ENCODE measurements at regions not wholly inside any gene's neighbourhood (a gene's known extent, or its start where the extent isn't known, plus 50 kb on each side); places are given as distances from the start of the nearest gene placed in this dataset.
A peak's percentile ranks its signal among the peaks of the same experiment; 100 is the strongest.

DNA sequence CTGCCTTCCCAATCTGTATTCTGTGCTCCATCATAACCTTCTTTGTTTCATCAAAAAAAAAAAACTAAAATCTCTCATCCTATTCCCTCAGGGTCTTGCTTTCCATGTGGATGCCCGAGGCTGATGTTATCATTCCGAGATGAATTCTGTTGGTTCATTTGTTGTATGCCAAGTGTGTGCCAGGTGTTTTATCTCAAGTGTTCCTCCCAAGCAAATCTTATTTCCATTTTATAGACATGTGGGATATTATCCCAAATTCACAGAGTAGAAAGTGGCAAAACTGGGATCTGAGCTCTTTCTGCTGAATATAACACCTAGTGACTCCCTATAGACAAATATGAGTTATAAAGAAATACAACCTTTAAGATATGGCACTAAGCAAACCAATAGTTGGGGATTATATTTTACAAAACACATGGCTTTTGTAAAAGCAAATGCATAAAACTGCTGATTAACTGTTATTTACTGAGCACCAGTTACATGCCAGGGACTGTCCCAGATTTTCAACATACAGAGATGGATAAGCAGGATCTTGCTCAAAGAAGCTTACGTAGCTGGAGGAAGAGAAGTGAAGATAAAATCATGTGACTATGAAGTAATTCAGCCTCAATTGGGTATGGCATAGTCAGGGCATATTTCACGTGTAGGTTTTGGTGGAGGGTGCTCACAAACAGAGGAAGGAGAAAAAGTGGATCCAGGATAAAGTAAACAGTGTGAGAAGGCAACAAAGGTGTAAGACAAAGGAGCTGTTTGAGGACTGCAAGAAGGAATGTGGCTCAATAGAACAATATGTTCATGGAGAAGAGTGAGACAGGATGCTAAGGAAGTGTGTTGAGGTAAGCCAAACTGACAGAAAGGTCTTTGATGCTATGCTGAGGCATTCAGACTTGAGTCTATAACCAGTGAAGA is 143.3 kb upstream of the ADAMTSL1 start:
- Histone ChIP-seq H3K4me2 (ENCODE audit: low read length) (no peak overlapping the region), H3K27me3 (ENCODE audit: insufficient read depth, low read length) (no peaks in the 10 kb centered on the region), H3K9ac (ENCODE audit: low read length) (no peak overlapping the region), H3K36me3 (ENCODE audit: insufficient read depth, low read length) (no peaks in the 10 kb centered on the region), H4K20me1 (ENCODE audit: insufficient read depth, low read length) (no peaks in the 10 kb centered on the region), H3K27ac (ENCODE audit: low read depth, low read length) (no peak overlapping the region), H3K9me3 (ENCODE audit: insufficient read depth, low read depth, low read length) (no peaks in the 10 kb centered on the region), H2AFZ (ENCODE audit: low read depth, low read length) (no peak overlapping the region), H3K4me1 (ENCODE audit: insufficient read depth, low read length) (peaks cover 3% of the 10 kb centered on the region), H3K79me2 (ENCODE audit: insufficient read depth, low read length) (no peaks in the 10 kb centered on the region), H3K4me3 (ENCODE audit: insufficient read depth, low read depth, low read length) (no peak overlapping the region)
- TF ChIP-seq, protein P1, sequence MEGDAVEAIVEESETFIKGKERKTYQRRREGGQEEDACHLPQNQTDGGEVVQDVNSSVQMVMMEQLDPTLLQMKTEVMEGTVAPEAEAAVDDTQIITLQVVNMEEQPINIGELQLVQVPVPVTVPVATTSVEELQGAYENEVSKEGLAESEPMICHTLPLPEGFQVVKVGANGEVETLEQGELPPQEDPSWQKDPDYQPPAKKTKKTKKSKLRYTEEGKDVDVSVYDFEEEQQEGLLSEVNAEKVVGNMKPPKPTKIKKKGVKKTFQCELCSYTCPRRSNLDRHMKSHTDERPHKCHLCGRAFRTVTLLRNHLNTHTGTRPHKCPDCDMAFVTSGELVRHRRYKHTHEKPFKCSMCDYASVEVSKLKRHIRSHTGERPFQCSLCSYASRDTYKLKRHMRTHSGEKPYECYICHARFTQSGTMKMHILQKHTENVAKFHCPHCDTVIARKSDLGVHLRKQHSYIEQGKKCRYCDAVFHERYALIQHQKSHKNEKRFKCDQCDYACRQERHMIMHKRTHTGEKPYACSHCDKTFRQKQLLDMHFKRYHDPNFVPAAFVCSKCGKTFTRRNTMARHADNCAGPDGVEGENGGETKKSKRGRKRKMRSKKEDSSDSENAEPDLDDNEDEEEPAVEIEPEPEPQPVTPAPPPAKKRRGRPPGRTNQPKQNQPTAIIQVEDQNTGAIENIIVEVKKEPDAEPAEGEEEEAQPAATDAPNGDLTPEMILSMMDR (IDR thresholded peaks at IDR 0.05; ENCODE audit: insufficient read depth, low read depth, low read length): no peak
- no peak for TF ChIP-seq EZH2 (IDR thresholded peaks at IDR 0.05; ENCODE audit: insufficient read depth, low read length)
- peaks cover 4% of the 10 kb centered on the region for H3K9me3 Mint-ChIP-seq (ENCODE audit: unreplicated experiment)
- no peak for DNase-seq (ENCODE audit: low read depth)
- no peaks in the 10 kb centered on the region for H3K27me3 Mint-ChIP-seq (ENCODE audit: low read depth, unreplicated experiment)
- no peak overlapping the region for H3K4me3 Mint-ChIP-seq (ENCODE audit: unreplicated experiment)
- H3K36me3 Mint-ChIP-seq (ENCODE audit: low read depth, unreplicated experiment): no peaks in the 10 kb centered on the region
- peaks cover 3% of the 10 kb centered on the region for H3K4me1 Mint-ChIP-seq (ENCODE audit: low read depth, unreplicated experiment)
- H3K27ac Mint-ChIP-seq (ENCODE audit: unreplicated experiment): no peak overlapping the region
- no peak for FAIRE-seq

DNA sequence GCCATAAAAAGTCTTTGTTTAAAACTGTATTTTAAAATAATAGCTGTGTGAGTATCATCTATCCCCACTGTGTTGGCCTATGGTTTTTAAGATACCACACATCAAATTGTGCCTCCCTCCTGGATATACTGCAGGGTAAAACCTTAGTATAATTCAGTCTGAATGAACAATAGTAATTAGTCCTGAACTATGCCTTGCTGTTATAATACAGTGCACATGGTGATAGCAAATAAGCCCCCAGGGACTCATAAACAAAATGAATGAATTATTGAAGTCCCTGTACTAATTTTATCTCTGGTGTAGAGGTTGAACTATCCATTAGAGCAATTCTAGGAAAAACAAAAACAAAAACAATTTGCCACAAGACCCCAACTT is 142.7 kb upstream of the ADAMTSL1 start:
- Histone ChIP-seq H3K36me3 (ENCODE audit: insufficient read depth, low read length) (no peaks in the 10 kb centered on the region), H2AFZ (ENCODE audit: low read depth, low read length) (no peak overlapping the region), H4K20me1 (ENCODE audit: insufficient read depth, low read length) (no peaks in the 10 kb centered on the region), H3K4me3 (ENCODE audit: insufficient read depth, low read depth, low read length) (no peak overlapping the region), H3K9me3 (ENCODE audit: insufficient read depth, low read depth, low read length) (no peaks in the 10 kb centered on the region), H3K4me1 (ENCODE audit: insufficient read depth, low read length) (peaks cover 3% of the 10 kb centered on the region), H3K4me2 (ENCODE audit: low read length) (no peak overlapping the region), H3K79me2 (ENCODE audit: insufficient read depth, low read length) (no peaks in the 10 kb centered on the region), H3K27me3 (ENCODE audit: insufficient read depth, low read length) (no peaks in the 10 kb centered on the region), H3K27ac (ENCODE audit: low read depth, low read length) (no peak overlapping the region), H3K9ac (ENCODE audit: low read length) (no peak overlapping the region)
- DNase-seq (ENCODE audit: low read depth) (no peak), FAIRE-seq (no peak)
- TF ChIP-seq, protein P1 (IDR thresholded peaks at IDR 0.05; ENCODE audit: insufficient read depth, low read depth, low read length): no peak
- no peak for TF ChIP-seq EZH2 (IDR thresholded peaks at IDR 0.05; ENCODE audit: insufficient read depth, low read length)
- Mint-ChIP-seq H3K36me3 (ENCODE audit: low read depth, unreplicated experiment) (no peaks in the 10 kb centered on the region), H3K4me3 (ENCODE audit: unreplicated experiment) (no peak overlapping the region), H3K4me1 (ENCODE audit: low read depth, unreplicated experiment) (peaks cover 3% of the 10 kb centered on the region), H3K27ac (ENCODE audit: unreplicated experiment) (no peak overlapping the region), H3K27me3 (ENCODE audit: low read depth, unreplicated experiment) (no peaks in the 10 kb centered on the region), H3K9me3 (ENCODE audit: unreplicated experiment) (no peaks in the 10 kb centered on the region)

- Histone ChIP-seq H3K27ac (ENCODE audit: low read depth, low read length) (no peak overlapping the region), H2AFZ (ENCODE audit: low read depth, low read length) (no peak overlapping the region), H3K4me2 (ENCODE audit: low read length) (no peak overlapping the region), H3K79me2 (ENCODE audit: insufficient read depth, low read length) (no peaks in the 10 kb centered on the region), H4K20me1 (ENCODE audit: insufficient read depth, low read length) (no peaks in the 10 kb centered on the region), H3K9ac (ENCODE audit: low read length) (no peak overlapping the region), H3K9me3 (ENCODE audit: insufficient read depth, low read depth, low read length) (no peaks in the 10 kb centered on the region), H3K4me1 (ENCODE audit: insufficient read depth, low read length) (peaks cover 3% of the 10 kb centered on the region), H3K36me3 (ENCODE audit: insufficient read depth, low read length) (no peaks in the 10 kb centered on the region), H3K27me3 (ENCODE audit: insufficient read depth, low read length) (no peaks in the 10 kb centered on the region), H3K4me3 (ENCODE audit: insufficient read depth, low read depth, low read length) (no peak overlapping the region)
- H3K36me3 Mint-ChIP-seq (ENCODE audit: low read depth, unreplicated experiment): no peaks in the 10 kb centered on the region
- no peak for TF ChIP-seq EZH2 (IDR thresholded peaks at IDR 0.05; ENCODE audit: insufficient read depth, low read length)
- TF ChIP-seq, protein P1 (IDR thresholded peaks at IDR 0.05; ENCODE audit: insufficient read depth, low read depth, low read length): no peak
- DNase-seq (ENCODE audit: low read depth): peak; percentile 64
- H3K27me3 Mint-ChIP-seq (ENCODE audit: low read depth, unreplicated experiment): no peaks in the 10 kb centered on the region
- H3K4me1 Mint-ChIP-seq (ENCODE audit: low read depth, unreplicated experiment): peaks cover 3% of the 10 kb centered on the region
- no peaks in the 10 kb centered on the region for H3K9me3 Mint-ChIP-seq (ENCODE audit: unreplicated experiment)
- no peak overlapping the region for H3K4me3 Mint-ChIP-seq (ENCODE audit: unreplicated experiment)
- no peak overlapping the region for H3K27ac Mint-ChIP-seq (ENCODE audit: unreplicated experiment)
- peak; percentile 13 for FAIRE-seq
These were observed 142.1 kb upstream of the ADAMTSL1 start for GRCh38 chr9:18331808-18332209.

All from astrocyte (in vitro differentiated cells and primary cell).